Adrenal gland (tissue), 9 donors: ENCODE measurements at regions not wholly inside any gene's neighbourhood (a gene's known extent, or its start where the extent isn't known, plus 50 kb on each side); places are given as distances from the start of the nearest gene placed in this dataset.

ENCODE experiments used
- DNase-seq, 7 donors: peaks; one replicate each; pipeline ENCODE4 v3.0.0-alpha.2; 2019 to 2020
- H3K27ac ChIP-seq, 5 donors: fragments of 200-600 bp; sonication (generic) in 4 of 5; 1 replicate in 3 of 5; 2 replicates in 2 of 5; pipeline versions ENCODE4 v1.5.1 to v1.8.0; 2016 to 2020; ENCODE audit warnings: mild to moderate bottlenecking in 1 of 5
- H3K27me3 ChIP-seq: fragments of 200-600 bp; 2 replicates; pipeline ENCODE4 v1.8.0; 2021
- H3K36me3 ChIP-seq, 2 donors: fragments of 200-600 bp; replicated peaks in 1 of 2; 1 replicate in 1 of 2; 2 replicates in 1 of 2; pipeline versions ENCODE4 v1.5.1 to v1.8.0; 2018 to 2022
- H3K4me1 ChIP-seq, 2 donors: fragments of 200-600 bp; replicated peaks in 1 of 2; 1 replicate in 1 of 2; 2 replicates in 1 of 2; pipeline versions ENCODE4 v1.5.1 to v1.8.0; 2018 to 2021
- H3K4me3 ChIP-seq, 4 donors: fragments of 200-600 bp; sonication (generic) in 3 of 4; one replicate each; pipeline ENCODE4 v1.5.1; 2016 to 2018
- H3K9me3 ChIP-seq, 3 donors: fragments of 200-600 bp; sonication (generic) in 1 of 3; replicated peaks in 1 of 3; 1 replicate in 2 of 3; 2 replicates in 1 of 3; pipeline versions ENCODE4 v1.5.1 to v1.8.0; 2016 to 2021
- CTCF ChIP-seq, 6 experiments: fragments of 450-650 bp in 4 of 6; fragments of 200-600 bp in 2 of 6; sonication (generic) in 1 of 6; IDR thresholded peaks; 1 replicate in 5 of 6; 2 replicates in 1 of 6; pipeline versions ENCODE4 v1.5.1 to v1.8.0; 2016 to 2021; ENCODE audit warnings: antibody characterized with exemption in 6 of 6, mild to moderate bottlenecking in 2 of 6, moderate library complexity in 1 of 6
- POLR2A ChIP-seq, 2 donors: fragments of 450-650 bp; IDR thresholded peaks; one replicate each; pipeline ENCODE4 v1.6.1; 2017; ENCODE audit warnings: antibody characterized with exemption in 2 of 2, mild to moderate bottlenecking in 2 of 2, moderate library complexity in 1 of 2
- WGBS, 4 donors: extraction: QIAGEN DNeasy Blood & Tissue Kit in 2 of 4; methylation state at CpG; one replicate each; pipeline versions ENCODE4 v1.1.5 to v1.1.7; 2013 to 2017; 5-methylcytosine and 5-hydroxymethylcytosine counted together
- intact Hi-C, 2 donors: fragments of 100-400 bp; cut with DNase I; formaldehyde crosslinking; loops; one replicate each; pipeline versions ENCODE4 v1.14.1 to v1.15.0; 2022 to 2023
- donor health status: healthy with polysubstance abuse.
- donor health status: Bipolar disorder and iron deficiency.
- donor health status: DM: yes; HTN: yes; CAD: no.
- donor health status: DM: no; HTN: no; CAD: no.
- donor health status: DM: no; HTN: no; CAD: no.

GRCh38 chr1:189646066-189646465, 831.6 kb downstream of the BRINP3 start:
- no peaks in the 10 kb centered on the region for H3K4me1 ChIP-seq
- TF ChIP-seq POLR2A (IDR thresholded peaks at IDR 0.05): no peak
- H3K4me3 ChIP-seq: no peak overlapping the region
- DNase-seq: no peak
- no peak overlapping the region for H3K27ac ChIP-seq
- intact Hi-C loops: no loop called here
- H3K36me3 ChIP-seq: no peaks in the 10 kb centered on the region
- H3K9me3 ChIP-seq: no peaks in the 10 kb centered on the region
- no peaks in the 10 kb centered on the region for H3K27me3 ChIP-seq
- 38 to 58% (median 44%) methylated on average over 1 of the region's 1 CpG for WGBS, 4 donors

GRCh38 chr1:189654906-189655305, 822.8 kb downstream of the BRINP3 start:
- intact Hi-C loops: no loop called here
- Histone ChIP-seq H3K4me1 (no peaks in the 10 kb centered on the region), H3K27me3 (no peaks in the 10 kb centered on the region), H3K27ac (no peak overlapping the region), H3K36me3 (no peaks in the 10 kb centered on the region), H3K4me3 (no peak overlapping the region), H3K9me3 (no peaks in the 10 kb centered on the region)
- TF ChIP-seq POLR2A (IDR thresholded peaks at IDR 0.05) (no peak), CTCF (IDR thresholded peaks at IDR 0.05) (no peak)
- no peak for DNase-seq

GRCh38 chr1:189656628-189657530, 820.8 kb downstream of the BRINP3 start:
- DNase-seq: no peak
- no peaks in the 10 kb centered on the region for H3K4me1 ChIP-seq
- TF ChIP-seq CTCF (IDR thresholded peaks at IDR 0.05): no peak
- TF ChIP-seq POLR2A (IDR thresholded peaks at IDR 0.05): no peak
- intact Hi-C loops: no loop called here
- H3K4me3 ChIP-seq: no peak overlapping the region
- no peaks in the 10 kb centered on the region for H3K27me3 ChIP-seq
- H3K9me3 ChIP-seq: no peaks in the 10 kb centered on the region
- WGBS, 4 donors: 56 to 67% (median 65%) methylated on average over 5 of the region's 5 CpGs
- H3K36me3 ChIP-seq: no peaks in the 10 kb centered on the region
- H3K27ac ChIP-seq: no peak overlapping the region

- intact Hi-C loops: no loop called here
- no peaks in the 10 kb centered on the region for H3K36me3 ChIP-seq
- no peaks in the 10 kb centered on the region for H3K9me3 ChIP-seq
- DNase-seq: no peak
- WGBS, 4 donors: 68 to 84% (median 76%) methylated on average over 6 of the region's 6 CpGs
- H3K27ac ChIP-seq: no peak overlapping the region
- no peaks in the 10 kb centered on the region for H3K27me3 ChIP-seq
- H3K4me3 ChIP-seq: no peak overlapping the region
- TF ChIP-seq POLR2A (IDR thresholded peaks at IDR 0.05) (no peak), CTCF (IDR thresholded peaks at IDR 0.05) (no peak)
- H3K4me1 ChIP-seq: no peaks in the 10 kb centered on the region
These were observed 819.9 kb downstream of the BRINP3 start for GRCh38 chr1:189657715-189658114.

- no peak overlapping the region for H3K27ac ChIP-seq
- H3K36me3 ChIP-seq: no peaks in the 10 kb centered on the region
- no peaks in the 10 kb centered on the region for H3K4me1 ChIP-seq
- H3K27me3 ChIP-seq: no peaks in the 10 kb centered on the region
- 29 to 57% (median 48%) methylated on average over 3 of the region's 3 CpGs for WGBS, 4 donors
- intact Hi-C loops: no loop called here
- TF ChIP-seq POLR2A (IDR thresholded peaks at IDR 0.05): no peak
- TF ChIP-seq CTCF (IDR thresholded peaks at IDR 0.05): no peak
- H3K9me3 ChIP-seq: no peaks in the 10 kb centered on the region
- no peak for DNase-seq
- H3K4me3 ChIP-seq: no peak overlapping the region
These were observed 819.3 kb downstream of the BRINP3 start for GRCh38 chr1:189658381-189658780.
